Lower lobe of right lung (tissue), 2 donors: ENCODE measurements at regions not wholly inside any gene's neighbourhood (a gene's known extent, or its start where the extent isn't known, plus 50 kb on each side); places are given as distances from the start of the nearest gene placed in this dataset.

Source experiments
- ATAC-seq, 2 donors: fragments of 200-7000 bp; cut with Tn5 transposase; one replicate each; pipeline ENCODE4 v1.9.1; 2020 to 2022; ENCODE audit warnings: mild to moderate bottlenecking in 2 of 2, moderate library complexity in 2 of 2
- DNase-seq: peaks from one replicate; pipeline ENCODE4 v3.0.0-alpha.2; 2020
- H3K27ac ChIP-seq: fragments of 200-600 bp; one replicate; pipeline ENCODE4 v1.8.0; 2022
- H3K27me3 ChIP-seq: fragments of 200-600 bp; one replicate; pipeline ENCODE4 v1.8.0; 2022; ENCODE audit warnings: low read depth
- H3K36me3 ChIP-seq: fragments of 200-600 bp; one replicate; pipeline ENCODE4 v1.8.0; 2022; ENCODE audit warnings: mild to moderate bottlenecking
- H3K4me1 ChIP-seq: fragments of 200-600 bp; one replicate; pipeline ENCODE4 v1.8.0; 2022
- H3K4me3 ChIP-seq: fragments of 200-600 bp; one replicate; pipeline ENCODE4 v1.8.0; 2022; ENCODE audit warnings: mild to moderate bottlenecking
- H3K9me3 ChIP-seq: fragments of 200-600 bp; one replicate; pipeline ENCODE4 v1.8.0; 2022
- intact Hi-C: fragments of 100-400 bp; cut with DNase I; formaldehyde crosslinking; loops from one replicate; pipeline ENCODE4 v1.11.0; 2022
- TF ChIP-seq, protein P1 (sequence below): fragments of 200-600 bp; IDR thresholded peaks from one replicate; pipeline ENCODE4 v1.8.0; 2022; ENCODE audit warnings: antibody characterized with exemption, mild to moderate bottlenecking
- donor health status: DM: no; HTN: yes; CAD: no; lungs with severe emphysema.

DNA sequence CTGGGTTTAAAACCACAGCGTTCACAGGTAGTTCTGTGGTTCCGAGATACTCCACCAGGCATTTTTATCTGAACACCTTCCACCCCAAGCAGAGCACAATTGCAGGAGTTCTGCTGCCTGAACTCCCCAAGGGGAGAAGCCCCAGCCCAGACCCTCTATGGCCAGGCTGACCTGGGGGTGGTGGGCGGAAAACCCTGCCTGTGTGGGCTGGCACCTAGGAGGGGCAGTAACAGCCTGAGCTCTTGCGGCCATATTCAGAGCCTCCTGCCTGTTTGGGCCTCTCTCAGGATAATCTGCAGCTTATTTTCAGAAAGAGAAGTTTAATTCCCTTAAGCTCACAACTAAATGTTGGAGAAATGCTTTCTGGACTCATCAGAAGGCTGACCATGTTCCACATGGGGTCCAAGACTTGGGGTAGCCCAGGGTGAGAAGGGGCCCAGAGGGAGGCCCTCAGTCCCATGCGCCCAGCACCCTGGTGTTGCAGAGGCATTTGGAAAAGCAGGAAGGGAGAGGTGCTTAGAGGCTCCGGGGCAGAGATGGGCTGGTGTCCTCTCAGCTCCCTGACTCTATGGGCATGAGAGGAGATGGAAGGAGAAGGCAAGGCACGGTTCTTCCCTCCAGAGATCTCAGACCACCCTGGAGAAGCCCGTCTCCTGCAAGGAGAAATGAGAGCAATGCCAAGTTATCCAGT lies 195.6 kb upstream of the TPM1 start:
- DNase-seq (no peak), ATAC-seq (no peak)
- no peaks in the 10 kb centered on the region for H3K27me3 ChIP-seq
- H3K4me3 ChIP-seq, result no peak overlapping the region
- intact Hi-C loops, result loop anchor here (10.0 kb wide), 1 partner anchor 248 kb away; no protein-coding TSS in a partner anchor
- no peaks in the 10 kb centered on the region for H3K36me3 ChIP-seq
- H3K27ac ChIP-seq, result no peak overlapping the region
- TF ChIP-seq, protein P1, sequence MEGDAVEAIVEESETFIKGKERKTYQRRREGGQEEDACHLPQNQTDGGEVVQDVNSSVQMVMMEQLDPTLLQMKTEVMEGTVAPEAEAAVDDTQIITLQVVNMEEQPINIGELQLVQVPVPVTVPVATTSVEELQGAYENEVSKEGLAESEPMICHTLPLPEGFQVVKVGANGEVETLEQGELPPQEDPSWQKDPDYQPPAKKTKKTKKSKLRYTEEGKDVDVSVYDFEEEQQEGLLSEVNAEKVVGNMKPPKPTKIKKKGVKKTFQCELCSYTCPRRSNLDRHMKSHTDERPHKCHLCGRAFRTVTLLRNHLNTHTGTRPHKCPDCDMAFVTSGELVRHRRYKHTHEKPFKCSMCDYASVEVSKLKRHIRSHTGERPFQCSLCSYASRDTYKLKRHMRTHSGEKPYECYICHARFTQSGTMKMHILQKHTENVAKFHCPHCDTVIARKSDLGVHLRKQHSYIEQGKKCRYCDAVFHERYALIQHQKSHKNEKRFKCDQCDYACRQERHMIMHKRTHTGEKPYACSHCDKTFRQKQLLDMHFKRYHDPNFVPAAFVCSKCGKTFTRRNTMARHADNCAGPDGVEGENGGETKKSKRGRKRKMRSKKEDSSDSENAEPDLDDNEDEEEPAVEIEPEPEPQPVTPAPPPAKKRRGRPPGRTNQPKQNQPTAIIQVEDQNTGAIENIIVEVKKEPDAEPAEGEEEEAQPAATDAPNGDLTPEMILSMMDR, result no peak
- H3K4me1 ChIP-seq, result peaks cover 7% of the 10 kb centered on the region
- no peaks in the 10 kb centered on the region for H3K9me3 ChIP-seq

DNA sequence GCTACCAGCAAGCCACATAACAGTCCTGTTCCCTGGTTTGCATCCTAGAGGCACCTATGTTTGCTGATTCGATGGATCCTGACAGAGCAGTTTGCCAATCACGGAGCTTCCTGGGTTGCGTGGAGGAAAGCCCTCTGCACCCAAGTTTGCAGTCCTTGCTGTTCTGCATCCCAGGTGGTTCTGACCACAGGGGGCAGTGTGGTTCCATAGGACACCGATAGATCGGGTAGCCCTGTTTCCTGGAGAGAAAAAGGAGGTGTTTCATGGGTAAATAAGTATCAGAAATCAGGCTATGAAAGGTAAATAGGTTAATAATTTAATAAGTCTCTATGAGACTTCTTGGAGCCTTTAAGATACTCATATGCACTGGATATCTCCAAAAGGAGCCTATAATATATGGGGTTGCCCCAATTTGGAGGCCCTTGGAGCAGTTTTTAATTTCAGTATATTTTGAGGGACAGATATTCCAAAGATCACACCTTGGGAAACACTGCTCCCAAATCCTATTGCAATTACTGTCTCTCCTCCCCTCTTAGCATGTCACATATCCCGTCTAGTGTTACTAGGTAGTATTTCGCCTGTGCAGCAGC lies 194.6 kb upstream of the TPM1 start:
- H3K4me1 ChIP-seq, result peaks cover 7% of the 10 kb centered on the region
- no peak overlapping the region for H3K27ac ChIP-seq
- DNase-seq (peak; percentile 57), ATAC-seq (peak; percentile 59)
- intact Hi-C loops, result loop anchor here (10.0 kb wide), 1 partner anchor 247 kb away; no protein-coding TSS in a partner anchor
- TF ChIP-seq, protein P1, result peak; percentile 63
- H3K4me3 ChIP-seq, result no peak overlapping the region
- no peaks in the 10 kb centered on the region for H3K27me3 ChIP-seq
- no peaks in the 10 kb centered on the region for H3K36me3 ChIP-seq
- H3K9me3 ChIP-seq, result no peaks in the 10 kb centered on the region

DNA sequence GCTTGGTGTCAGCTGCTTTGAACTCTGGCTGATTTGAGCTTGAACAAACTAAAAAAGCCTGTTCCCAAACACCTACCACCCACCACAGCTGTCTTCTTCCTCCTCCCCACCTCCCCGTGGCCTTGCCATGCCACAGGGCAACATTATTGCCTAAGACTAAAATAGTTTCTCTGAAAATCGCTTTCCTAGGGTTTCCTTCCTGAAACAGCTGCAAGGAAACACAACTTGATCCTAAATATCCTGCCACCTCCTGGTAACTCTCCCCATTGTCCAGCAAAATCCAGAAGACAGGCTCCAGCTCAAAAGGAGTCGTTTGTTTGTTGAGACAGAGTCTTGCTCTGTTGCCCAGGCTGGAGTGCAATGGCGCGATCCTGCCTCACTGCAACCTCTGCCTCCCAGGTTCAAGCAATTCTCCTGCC lies 193.9 kb upstream of the TPM1 start:
- no peaks in the 10 kb centered on the region for H3K27me3 ChIP-seq
- intact Hi-C loops, result loop anchor here (10.0 kb wide), 1 partner anchor 246 kb away; no protein-coding TSS in a partner anchor
- H3K27ac ChIP-seq, result no peak overlapping the region
- no peaks in the 10 kb centered on the region for H3K9me3 ChIP-seq
- ATAC-seq (no peak), DNase-seq (no peak)
- H3K36me3 ChIP-seq, result no peaks in the 10 kb centered on the region
- H3K4me3 ChIP-seq, result no peak overlapping the region
- peaks cover 7% of the 10 kb centered on the region for H3K4me1 ChIP-seq
- TF ChIP-seq, protein P1, result peak; percentile 7

DNA sequence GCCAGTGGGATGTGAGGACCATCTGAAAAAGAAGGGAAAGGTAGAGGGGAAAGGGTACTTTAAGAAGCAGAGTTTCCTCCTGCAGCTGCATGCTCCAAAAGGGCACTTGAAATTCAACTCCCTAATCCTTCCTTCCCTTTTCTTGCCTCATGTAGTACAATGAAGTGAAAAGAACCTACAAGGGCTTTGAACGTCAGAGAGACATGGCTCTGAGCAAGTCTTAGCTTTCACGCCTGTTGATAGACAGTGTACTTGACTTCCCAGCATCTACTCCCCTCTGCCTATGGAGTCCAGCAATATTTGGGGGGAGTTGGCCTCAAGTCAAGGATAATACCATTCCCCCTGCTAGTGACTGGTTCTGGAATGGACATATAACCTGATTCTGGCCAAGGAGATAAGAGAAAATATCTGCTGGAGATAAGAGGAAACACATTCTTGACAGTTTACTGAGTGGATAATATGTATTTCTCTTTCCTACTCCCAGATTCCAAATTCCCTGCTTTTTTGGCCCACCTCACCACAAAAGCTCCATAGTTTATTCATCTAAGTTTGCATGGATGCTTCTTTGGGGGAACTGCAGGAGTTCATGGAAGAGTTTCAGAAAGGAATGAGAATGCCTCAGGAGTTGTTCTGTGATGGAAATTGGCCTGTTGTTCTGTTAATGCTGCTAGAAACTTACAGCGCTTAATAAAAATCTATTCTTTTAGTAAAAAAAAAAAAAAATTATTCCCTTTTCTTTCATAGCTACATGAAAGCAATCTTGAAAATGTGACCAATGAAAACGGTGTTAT lies 193.0 kb upstream of the TPM1 start:
- DNase-seq (no peak), ATAC-seq (no peak)
- Histone ChIP-seq H3K9me3 (no peaks in the 10 kb centered on the region), H3K4me3 (no peak overlapping the region), H3K4me1 (peaks cover 7% of the 10 kb centered on the region), H3K27ac (no peak overlapping the region), H3K27me3 (no peaks in the 10 kb centered on the region), H3K36me3 (no peaks in the 10 kb centered on the region)
- intact Hi-C loops, result loop anchor here (10.0 kb wide), 1 partner anchor 245 kb away; no protein-coding TSS in a partner anchor
- TF ChIP-seq, protein P1, result no peak

DNA sequence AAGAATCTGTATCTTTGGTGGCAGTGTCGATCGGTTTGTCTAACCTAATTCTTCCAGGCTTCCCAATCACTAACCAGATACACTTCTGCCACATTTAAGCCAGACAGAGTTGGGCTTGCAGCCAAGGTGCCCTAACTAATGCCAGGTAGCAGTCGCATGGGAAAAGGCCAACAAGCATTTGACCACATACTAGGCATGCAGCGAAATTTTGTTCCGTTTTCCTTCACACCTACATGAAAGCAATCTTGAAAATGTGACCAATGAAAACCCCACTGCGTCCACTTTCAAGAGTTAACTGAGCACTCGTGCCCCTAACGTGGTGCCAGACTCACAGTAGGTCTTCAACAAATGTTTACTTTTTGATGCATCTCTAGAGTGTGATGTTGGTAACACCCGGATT lies 192.2 kb upstream of the TPM1 start:
- Histone ChIP-seq H3K27ac (no peak overlapping the region), H3K4me3 (no peak overlapping the region), H3K27me3 (no peaks in the 10 kb centered on the region), H3K4me1 (peaks cover 7% of the 10 kb centered on the region), H3K9me3 (no peaks in the 10 kb centered on the region), H3K36me3 (no peaks in the 10 kb centered on the region)
- DNase-seq, result no peak
- TF ChIP-seq, protein P1, result no peak
- ATAC-seq, result no peak
- intact Hi-C loops, result no loop called here
